ENCODE measurements at regions not wholly inside any gene's neighbourhood (a gene's known extent, or its start where the extent isn't known, plus 50 kb on each side); places are given as distances from the start of the nearest gene placed in this dataset.

- Histone ChIP-seq H3K9me2 (ENCODE audit: insufficient read depth) (no peaks in the 10 kb centered on the region), H3K4me1 (replicated peaks; ENCODE audit: insufficient read depth) (no peaks in the 10 kb centered on the region), H3K27me3 (ENCODE audit: insufficient read depth, low read depth) (no peaks in the 10 kb centered on the region), H3K4me3 (no peak overlapping the region), H3F3A (ENCODE audit: insufficient read depth, low read depth) (no peaks in the 10 kb centered on the region), H3K4me2 (no peak overlapping the region), H4K20me1 (ENCODE audit: insufficient read depth) (no peaks in the 10 kb centered on the region), H3K27ac (no peak overlapping the region), H2AFZ (no peak overlapping the region), H3K79me2 (ENCODE audit: low read depth) (no peaks in the 10 kb centered on the region), H3K9me3 (ENCODE audit: insufficient read depth, low read depth) (no peaks in the 10 kb centered on the region), H3K36me3 (ENCODE audit: low read depth) (no peaks in the 10 kb centered on the region)
- TF ChIP-seq EZH2 (IDR thresholded peaks at IDR 0.05; ENCODE audit: low read depth) (no peak), CTCF (conservative IDR thresholded peaks at IDR 0.05) (no peak)
- BruUV-seq (replicated peaks): no TSS peak
- intact Hi-C loops (cut with micrococcal nuclease; ENCODE audit: unreplicated experiment): no loop called here
- CTCF ChIA-PET: no interaction called here
- no peak for DNase-seq
- POLR2A ChIA-PET (ENCODE audit: unreplicated experiment): no interaction called here
These were observed 819.8 kb upstream of the PCDH7 start for GRCh38 chr4:29900336-29900735.

- Histone ChIP-seq H3K27me3 (ENCODE audit: insufficient read depth, low read depth) (no peaks in the 10 kb centered on the region), H3K36me3 (ENCODE audit: low read depth) (no peaks in the 10 kb centered on the region), H3K79me2 (ENCODE audit: low read depth) (no peaks in the 10 kb centered on the region), H3K9me3 (ENCODE audit: insufficient read depth, low read depth) (no peaks in the 10 kb centered on the region), H3F3A (ENCODE audit: insufficient read depth, low read depth) (no peaks in the 10 kb centered on the region), H4K20me1 (ENCODE audit: insufficient read depth) (no peaks in the 10 kb centered on the region), H2AFZ (no peak overlapping the region), H3K27ac (no peak overlapping the region), H3K9me2 (ENCODE audit: insufficient read depth) (no peaks in the 10 kb centered on the region), H3K4me2 (no peak overlapping the region), H3K4me3 (no peak overlapping the region), H3K4me1 (replicated peaks; ENCODE audit: insufficient read depth) (no peaks in the 10 kb centered on the region)
- no TSS peak for BruUV-seq (replicated peaks)
- TF ChIP-seq EZH2 (IDR thresholded peaks at IDR 0.05; ENCODE audit: low read depth) (no peak), CTCF (conservative IDR thresholded peaks at IDR 0.05) (no peak)
- DNase-seq: no peak
- POLR2A ChIA-PET (ENCODE audit: unreplicated experiment): no interaction called here
- intact Hi-C loops (cut with micrococcal nuclease; ENCODE audit: unreplicated experiment): no loop called here
- CTCF ChIA-PET: no interaction called here
These were observed 811.9 kb upstream of the PCDH7 start for GRCh38 chr4:29908276-29908675.

DNA sequence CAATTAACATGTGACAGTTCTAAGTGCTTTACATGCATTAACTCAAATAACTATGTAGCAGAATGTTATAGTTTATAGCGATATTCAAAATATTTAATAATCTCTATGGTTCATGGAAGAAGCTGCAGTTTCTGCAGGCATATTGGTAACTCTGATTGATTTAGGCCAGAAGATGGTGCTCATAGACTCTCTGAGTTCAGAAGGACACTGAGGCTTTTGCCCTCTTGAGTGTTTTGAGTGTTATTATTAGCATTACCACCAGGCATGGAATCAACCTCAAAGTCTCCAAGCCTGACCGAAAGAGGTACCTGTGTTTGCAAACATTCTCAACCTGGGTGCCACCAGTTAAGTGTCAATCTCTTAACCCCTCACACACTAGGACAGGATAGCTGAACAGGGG is 792.3 kb upstream of the PCDH7 start:
- H3K4me2 ChIP-seq: no peak overlapping the region
- no peaks in the 10 kb centered on the region for H3K79me2 ChIP-seq (ENCODE audit: low read depth)
- H4K20me1 ChIP-seq (ENCODE audit: insufficient read depth): no peaks in the 10 kb centered on the region
- intact Hi-C loops (cut with micrococcal nuclease; ENCODE audit: unreplicated experiment): no loop called here
- no TSS peak for BruUV-seq (replicated peaks)
- no peak for DNase-seq
- H3K27me3 ChIP-seq (ENCODE audit: insufficient read depth, low read depth): no peaks in the 10 kb centered on the region
- no peak overlapping the region for H3K27ac ChIP-seq
- CTCF ChIA-PET: no interaction called here
- no peaks in the 10 kb centered on the region for H3K9me2 ChIP-seq (ENCODE audit: insufficient read depth)
- H3F3A ChIP-seq (ENCODE audit: insufficient read depth, low read depth): no peaks in the 10 kb centered on the region
- no peaks in the 10 kb centered on the region for H3K4me1 ChIP-seq (replicated peaks; ENCODE audit: insufficient read depth)
- no peaks in the 10 kb centered on the region for H3K9me3 ChIP-seq (ENCODE audit: insufficient read depth, low read depth)
- H2AFZ ChIP-seq: no peak overlapping the region
- H3K4me3 ChIP-seq: no peak overlapping the region
- POLR2A ChIA-PET (ENCODE audit: unreplicated experiment): no interaction called here
- no peak for TF ChIP-seq CTCF (conservative IDR thresholded peaks at IDR 0.05)
- no peak for TF ChIP-seq EZH2 (IDR thresholded peaks at IDR 0.05; ENCODE audit: low read depth)
- H3K36me3 ChIP-seq (ENCODE audit: low read depth): no peaks in the 10 kb centered on the region
